ENCODE measurements at regions not wholly inside any gene's neighbourhood (a gene's known extent, or its start where the extent isn't known, plus 50 kb on each side); places are given as distances from the start of the nearest gene placed in this dataset.

GRCh38 chr5:13448843-13449242, 495.6 kb downstream of the DNAH5 start:
- TF ChIP-seq CTCF (IDR thresholded peaks at IDR 0.05) (no peak), POLR2A (IDR thresholded peaks at IDR 0.05) (no peak)

All from Peyer's patch (tissue), 4 donors.